GM21717 (cell line): ENCODE measurements at regions not wholly inside any gene's neighbourhood (a gene's known extent, or its start where the extent isn't known, plus 50 kb on each side); places are given as distances from the start of the nearest gene placed in this dataset.

Source experiments
- ATAC-seq: cut with Tn5 transposase; IDR thresholded peaks from one replicate; pipeline ENCODE4 v1.9.1; 2021; ENCODE audit warnings: mild to moderate bottlenecking, moderate library complexity; ENCODE audit not compliant: unreplicated experiment

DNA sequence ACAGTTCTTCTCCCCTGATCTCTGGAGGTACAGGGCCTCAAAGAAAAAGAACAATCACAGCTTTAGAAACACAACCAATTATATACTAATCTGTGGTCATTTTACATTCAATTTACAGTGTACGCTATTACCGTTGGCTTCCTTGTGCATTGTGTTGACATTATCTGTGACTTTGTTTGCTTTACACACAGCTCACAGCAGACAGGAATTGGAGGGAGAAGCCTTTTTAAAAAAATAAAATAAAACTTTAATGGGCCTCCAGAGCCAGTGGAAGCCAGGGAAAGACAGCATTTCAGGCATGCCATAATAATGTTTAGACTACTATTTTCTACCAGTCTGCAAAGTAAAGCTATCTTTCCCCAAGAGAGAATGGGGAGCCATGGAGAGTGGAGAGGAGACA, 179.0 kb upstream of the ADO start:
- no peak for ATAC-seq

DNA sequence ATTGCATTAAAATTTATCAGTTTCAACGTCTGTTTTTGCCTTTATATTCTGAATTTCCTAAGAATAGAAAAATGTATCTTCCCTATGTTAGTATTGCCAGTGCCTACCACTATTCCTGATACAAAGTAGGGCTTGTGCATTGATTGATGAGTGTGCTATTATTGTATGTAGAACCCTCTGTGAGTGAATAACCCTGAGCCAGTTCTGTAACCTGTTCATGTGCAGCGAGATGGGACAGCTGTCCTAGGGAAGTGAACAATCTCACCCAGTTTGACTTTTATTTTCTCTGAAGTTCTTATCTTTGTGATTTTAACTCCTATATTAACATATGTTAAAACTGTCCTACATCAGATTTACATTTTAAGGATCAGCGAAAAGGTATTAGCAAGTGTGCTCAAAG, 178.4 kb upstream of the ADO start:
- ATAC-seq, result no peak

GRCh38 chr10:62626817-62627216, 177.7 kb upstream of the ADO start:
- ATAC-seq, result no peak

- ATAC-seq, result no peak
Measured at GRCh38 chr10:62627983-62628382, 176.5 kb upstream of the ADO start.

GRCh38 chr10:62631241-62631640, 173.3 kb upstream of the ADO start:
- no peak for ATAC-seq

GRCh38 chr10:62632071-62632809, 172.3 kb upstream of the ADO start:
- ATAC-seq, result peak; percentile 80

GRCh38 chr10:62633976-62634375, 170.5 kb upstream of the ADO start:
- ATAC-seq, result no peak

DNA sequence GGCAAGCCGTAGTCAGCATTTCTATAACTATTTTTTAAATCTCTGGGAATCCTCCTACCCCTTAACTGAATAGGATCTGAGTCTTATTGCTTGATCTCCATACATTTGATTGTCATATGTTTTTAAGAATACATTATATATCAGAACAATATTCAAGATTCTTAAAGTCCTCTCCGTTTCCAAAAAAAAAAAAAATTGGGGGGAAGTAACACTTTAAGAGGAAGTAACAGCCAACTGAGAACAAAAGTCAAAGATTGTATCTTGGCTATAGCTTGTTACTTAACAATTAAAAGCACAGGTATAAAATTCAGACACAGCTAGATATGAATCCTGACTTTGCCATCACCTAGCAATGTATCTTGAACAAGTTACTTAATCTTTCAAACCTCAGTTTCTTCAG, 169.9 kb upstream of the ADO start:
- ATAC-seq, result no peak

DNA sequence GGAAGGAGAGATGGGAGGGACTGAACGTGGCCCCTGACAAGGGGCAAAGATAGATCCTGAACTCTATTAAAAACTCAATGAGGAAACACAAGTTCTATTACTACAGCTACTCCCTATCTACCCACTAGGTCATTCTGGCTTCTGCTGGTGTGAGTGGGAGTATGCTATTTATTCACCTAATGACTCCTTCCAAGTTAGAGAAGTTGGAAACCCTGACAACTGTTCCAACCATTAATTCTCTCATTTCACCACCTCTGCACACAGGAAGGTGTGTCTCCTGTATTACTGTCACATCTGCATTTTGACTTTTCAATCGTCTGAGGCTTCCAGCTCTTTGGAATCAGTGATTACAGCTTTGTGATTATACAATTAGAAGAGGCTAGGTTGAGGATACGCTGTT, 169.4 kb upstream of the ADO start:
- ATAC-seq, result no peak

- ATAC-seq, result no peak
Measured at GRCh38 chr10:62636825-62637248, 167.7 kb upstream of the ADO start.

DNA sequence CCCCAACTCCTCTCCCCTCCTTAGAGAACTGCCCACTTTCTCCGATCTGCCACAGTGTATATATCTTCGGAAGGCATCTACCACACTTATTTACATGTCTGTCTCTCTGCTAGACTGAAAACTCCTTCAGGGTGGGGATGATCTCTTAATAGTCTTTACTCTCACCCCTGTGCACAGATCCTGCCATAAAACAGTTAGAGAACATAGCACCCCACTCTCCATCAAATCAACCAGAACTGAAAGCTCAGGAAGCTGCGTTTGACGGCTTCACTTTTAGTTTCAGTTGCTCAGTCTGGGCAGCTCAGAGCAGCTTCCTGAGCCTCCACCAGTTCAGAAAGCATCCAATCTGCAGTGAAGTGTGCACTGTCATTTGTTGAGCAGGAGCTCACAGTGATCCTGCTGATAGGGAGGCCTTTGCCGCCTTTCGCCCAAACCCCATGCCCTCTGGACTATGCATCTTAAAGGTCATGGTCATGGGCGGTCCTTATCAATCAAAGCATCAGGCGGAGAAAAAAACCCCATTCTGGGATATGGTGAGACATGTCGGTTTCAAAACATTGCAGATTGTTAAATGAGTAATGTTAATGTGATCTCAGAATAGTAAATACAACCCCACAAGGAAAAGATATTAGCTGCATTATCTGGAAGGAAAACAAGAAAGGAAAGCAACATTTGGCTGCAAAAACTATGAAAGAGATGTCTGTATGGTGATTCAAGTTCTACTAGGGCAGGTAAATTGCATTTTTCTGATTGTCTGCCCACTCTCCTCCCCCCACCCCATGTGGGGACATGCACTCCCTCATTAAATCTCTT, 167.1 kb upstream of the ADO start:
- ATAC-seq, result peak; percentile 60

GRCh38 chr10:62638062-62638477, 166.4 kb upstream of the ADO start:
- peak; percentile 41 for ATAC-seq

DNA sequence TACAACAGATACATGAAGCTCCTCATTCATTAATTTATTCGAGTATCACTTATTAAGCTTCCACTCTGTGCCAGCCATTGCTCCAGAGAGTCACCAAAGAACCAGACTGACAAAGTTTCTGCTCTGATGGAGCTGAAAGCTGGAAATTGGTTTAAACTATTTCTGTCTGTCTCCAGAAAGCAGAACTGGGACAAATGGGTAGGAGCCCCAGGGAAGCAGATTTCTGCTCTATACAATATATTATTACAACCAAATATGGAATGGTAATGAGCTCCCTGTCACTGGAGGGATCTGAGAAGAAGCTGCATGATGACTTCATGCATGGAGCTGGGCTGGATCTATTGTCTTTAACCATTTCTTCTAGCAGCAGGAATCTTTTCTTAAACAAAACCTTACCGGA, 165.4 kb upstream of the ADO start:
- ATAC-seq, result no peak

DNA sequence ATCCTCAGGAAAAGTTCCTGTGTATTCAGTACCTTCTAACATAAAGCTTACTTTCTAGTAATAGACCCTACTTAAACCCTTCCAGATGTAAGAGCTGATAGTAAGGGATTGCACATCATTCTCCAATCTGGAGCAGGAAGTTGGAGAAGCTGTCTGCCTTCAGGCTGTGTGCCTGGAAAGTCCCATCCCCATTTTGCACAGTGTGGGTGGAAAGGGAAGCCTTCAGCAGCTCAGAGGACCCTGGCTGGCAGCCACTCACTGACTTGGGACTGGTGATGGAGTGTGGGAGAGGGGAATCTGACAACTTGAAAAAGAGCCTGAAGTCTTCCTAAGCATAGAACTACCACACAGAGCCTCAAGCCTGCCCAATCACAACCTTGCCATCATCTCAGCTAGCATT, 164.1 kb upstream of the ADO start:
- no peak for ATAC-seq

GRCh38 chr10:62643606-62644587, 160.6 kb upstream of the ADO start:
- ATAC-seq, result no peak

DNA sequence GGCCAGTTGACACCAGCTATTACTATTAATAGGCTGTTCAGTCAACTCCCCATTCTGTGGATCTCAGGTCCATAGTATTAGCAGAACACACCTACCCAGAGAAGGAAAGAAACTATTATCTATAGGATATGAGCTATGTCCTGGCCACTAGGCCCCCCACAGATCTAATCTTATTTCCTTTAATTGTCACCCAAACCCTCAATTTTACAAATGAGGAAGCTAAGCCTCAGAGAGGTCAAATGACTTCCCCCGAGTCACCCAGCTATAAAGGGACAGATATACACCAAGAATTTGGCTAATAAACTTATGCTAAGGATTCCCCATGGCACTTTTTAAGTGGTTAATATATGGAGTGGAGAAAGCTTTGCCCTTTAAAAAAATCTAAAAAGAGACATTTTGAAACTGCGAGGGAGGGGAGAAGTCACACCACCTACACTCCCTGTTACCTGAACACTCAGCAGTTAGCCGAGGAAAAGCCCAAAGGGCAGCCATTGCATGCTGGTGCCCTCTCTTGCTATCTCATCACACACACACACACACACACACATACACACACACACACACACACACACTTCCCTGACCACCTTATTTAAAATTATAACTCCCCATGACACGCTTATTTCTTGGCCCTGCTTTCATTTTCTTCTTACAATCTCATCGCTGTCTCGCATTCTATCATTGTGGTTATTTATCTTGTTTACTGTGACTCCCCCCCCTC, 157.0 kb upstream of the ADO start:
- no peak for ATAC-seq

DNA sequence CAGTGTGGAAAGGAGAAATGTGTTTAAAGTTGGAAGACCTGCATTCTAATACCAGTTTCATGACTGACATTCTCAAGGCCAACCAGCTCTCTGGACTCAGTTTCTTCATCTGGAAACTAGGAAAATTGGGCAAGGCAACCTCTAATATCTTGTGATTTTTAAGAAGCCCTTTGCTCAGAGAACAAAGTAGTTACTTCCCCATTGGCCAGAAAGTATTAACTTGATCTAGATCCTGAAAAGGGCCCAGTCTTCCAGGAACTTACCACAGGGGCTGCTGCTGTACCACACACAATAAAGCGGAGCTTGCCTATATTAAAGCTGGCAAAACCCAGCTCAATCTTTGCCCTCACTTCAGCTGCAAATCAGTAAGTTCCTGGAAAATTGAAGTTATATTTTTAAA, 155.6 kb upstream of the ADO start:
- ATAC-seq, result no peak

DNA sequence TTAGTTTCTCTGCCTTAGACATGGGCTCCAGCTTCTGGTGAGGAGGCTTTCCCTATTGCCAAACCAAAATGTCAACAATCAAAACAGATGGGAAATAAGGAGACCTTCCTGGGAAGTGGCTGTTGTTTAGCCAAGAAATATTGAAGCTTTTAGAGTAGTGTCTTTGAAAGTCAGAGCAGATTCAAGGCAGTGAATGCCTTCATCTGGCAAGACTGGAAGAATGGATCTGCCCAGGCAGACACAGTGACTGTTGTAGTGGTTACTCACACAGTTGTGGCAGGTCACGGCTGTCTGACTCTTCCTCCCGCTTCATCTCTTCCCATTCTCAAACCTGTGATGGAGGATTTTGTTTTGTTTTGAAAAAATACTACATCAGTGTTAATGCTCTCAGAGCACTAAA, 154.1 kb upstream of the ADO start:
- no peak for ATAC-seq

GRCh38 chr10:62651341-62651740, 153.2 kb upstream of the ADO start:
- no peak for ATAC-seq

GRCh38 chr10:62652114-62652513, 152.4 kb upstream of the ADO start:
- ATAC-seq, result no peak

GRCh38 chr10:62652564-62652963, 152.0 kb upstream of the ADO start:
- no peak for ATAC-seq
